ENCODE measurements at regions not wholly inside any gene's neighbourhood (a gene's known extent, or its start where the extent isn't known, plus 50 kb on each side); places are given as distances from the start of the nearest gene placed in this dataset.
A peak's percentile ranks its signal among the peaks of the same experiment; 100 is the strongest.

- no peak for TF ChIP-seq EZH2 (IDR thresholded peaks at IDR 0.05; ENCODE audit: insufficient read depth, low read length)
- no peak for TF ChIP-seq CTCF (IDR thresholded peaks at IDR 0.05; ENCODE audit: insufficient read depth, low read depth, low read length)
- H3K79me2 ChIP-seq (ENCODE audit: insufficient read depth, low read length) = no peaks in the 10 kb centered on the region
- no peaks in the 10 kb centered on the region for H3K36me3 Mint-ChIP-seq (ENCODE audit: low read depth, unreplicated experiment)
- H3K27ac Mint-ChIP-seq (ENCODE audit: unreplicated experiment) = no peak overlapping the region
- FAIRE-seq (no peak), DNase-seq (ENCODE audit: low read depth) (no peak)
- no peak overlapping the region for H3K4me2 ChIP-seq (ENCODE audit: low read length)
- H3K9ac ChIP-seq (ENCODE audit: low read length) = no peak overlapping the region
- peaks cover 3% of the 10 kb centered on the region for H3K9me3 Mint-ChIP-seq (ENCODE audit: unreplicated experiment)
- H3K27me3 ChIP-seq (ENCODE audit: insufficient read depth, low read length) = peaks cover 36% of the 10 kb centered on the region
- H3K4me3 ChIP-seq (ENCODE audit: insufficient read depth, low read depth, low read length) = no peak overlapping the region
- no peak overlapping the region for H3K27ac ChIP-seq (ENCODE audit: low read depth, low read length)
- peaks cover 21% of the 10 kb centered on the region for H3K27me3 Mint-ChIP-seq (ENCODE audit: low read depth, unreplicated experiment)
- H3K4me3 Mint-ChIP-seq (ENCODE audit: unreplicated experiment) = no peak overlapping the region
- H3K4me1 ChIP-seq (ENCODE audit: insufficient read depth, low read length) = no peaks in the 10 kb centered on the region
- no peaks in the 10 kb centered on the region for H4K20me1 ChIP-seq (ENCODE audit: insufficient read depth, low read length)
- H3K4me1 Mint-ChIP-seq (ENCODE audit: low read depth, unreplicated experiment) = peaks cover 19% of the 10 kb centered on the region
- H3K36me3 ChIP-seq (ENCODE audit: insufficient read depth, low read length) = no peaks in the 10 kb centered on the region
- H2AFZ ChIP-seq (ENCODE audit: low read depth, low read length) = no peak overlapping the region
- no peaks in the 10 kb centered on the region for H3K9me3 ChIP-seq (ENCODE audit: insufficient read depth, low read depth, low read length)
These were observed 66.1 kb upstream of the ZBTB40 start for GRCh38 chr1:22385537-22385936.

- H3K4me1 Mint-ChIP-seq (ENCODE audit: low read depth, unreplicated experiment) = peaks cover 19% of the 10 kb centered on the region
- H3K27me3 ChIP-seq (ENCODE audit: insufficient read depth, low read length) = peaks cover 36% of the 10 kb centered on the region
- DNase-seq (ENCODE audit: low read depth) (no peak), FAIRE-seq (no peak)
- no peak overlapping the region for H3K4me3 ChIP-seq (ENCODE audit: insufficient read depth, low read depth, low read length)
- H3K4me2 ChIP-seq (ENCODE audit: low read length) = no peak overlapping the region
- H3K4me1 ChIP-seq (ENCODE audit: insufficient read depth, low read length) = no peaks in the 10 kb centered on the region
- H3K36me3 Mint-ChIP-seq (ENCODE audit: low read depth, unreplicated experiment) = no peaks in the 10 kb centered on the region
- H3K9me3 Mint-ChIP-seq (ENCODE audit: unreplicated experiment) = peaks cover 3% of the 10 kb centered on the region
- H4K20me1 ChIP-seq (ENCODE audit: insufficient read depth, low read length) = no peaks in the 10 kb centered on the region
- H2AFZ ChIP-seq (ENCODE audit: low read depth, low read length) = no peak overlapping the region
- H3K9me3 ChIP-seq (ENCODE audit: insufficient read depth, low read depth, low read length) = no peaks in the 10 kb centered on the region
- no peak overlapping the region for H3K27ac ChIP-seq (ENCODE audit: low read depth, low read length)
- H3K9ac ChIP-seq (ENCODE audit: low read length) = no peak overlapping the region
- peaks cover 25% of the 10 kb centered on the region for H3K27me3 Mint-ChIP-seq (ENCODE audit: low read depth, unreplicated experiment)
- H3K27ac Mint-ChIP-seq (ENCODE audit: unreplicated experiment) = no peak overlapping the region
- H3K4me3 Mint-ChIP-seq (ENCODE audit: unreplicated experiment) = no peak overlapping the region
- TF ChIP-seq CTCF (IDR thresholded peaks at IDR 0.05; ENCODE audit: insufficient read depth, low read depth, low read length) (no peak), EZH2 (IDR thresholded peaks at IDR 0.05; ENCODE audit: insufficient read depth, low read length) (no peak)
- H3K79me2 ChIP-seq (ENCODE audit: insufficient read depth, low read length) = no peaks in the 10 kb centered on the region
- H3K36me3 ChIP-seq (ENCODE audit: insufficient read depth, low read length) = no peaks in the 10 kb centered on the region
These were observed 64.9 kb upstream of the ZBTB40 start for GRCh38 chr1:22386774-22387173.

- Histone ChIP-seq H3K27me3 (ENCODE audit: insufficient read depth, low read length) (peaks cover 27% of the 10 kb centered on the region), H3K4me1 (ENCODE audit: insufficient read depth, low read length) (no peaks in the 10 kb centered on the region), H3K36me3 (ENCODE audit: insufficient read depth, low read length) (no peaks in the 10 kb centered on the region), H3K27ac (ENCODE audit: low read depth, low read length) (no peak overlapping the region), H4K20me1 (ENCODE audit: insufficient read depth, low read length) (no peaks in the 10 kb centered on the region), H2AFZ (ENCODE audit: low read depth, low read length) (no peak overlapping the region), H3K79me2 (ENCODE audit: insufficient read depth, low read length) (no peaks in the 10 kb centered on the region), H3K9ac (ENCODE audit: low read length) (no peak overlapping the region), H3K9me3 (ENCODE audit: insufficient read depth, low read depth, low read length) (no peaks in the 10 kb centered on the region), H3K4me2 (ENCODE audit: low read length) (no peak overlapping the region), H3K4me3 (ENCODE audit: insufficient read depth, low read depth, low read length) (no peak overlapping the region)
- Mint-ChIP-seq H3K27ac (ENCODE audit: unreplicated experiment) (peak overlapping the region; percentile 45), H3K4me1 (ENCODE audit: low read depth, unreplicated experiment) (peaks cover 19% of the 10 kb centered on the region), H3K4me3 (ENCODE audit: unreplicated experiment) (no peak overlapping the region), H3K27me3 (ENCODE audit: low read depth, unreplicated experiment) (peaks cover 28% of the 10 kb centered on the region), H3K36me3 (ENCODE audit: low read depth, unreplicated experiment) (no peaks in the 10 kb centered on the region), H3K9me3 (ENCODE audit: unreplicated experiment) (peaks cover 3% of the 10 kb centered on the region)
- FAIRE-seq (peak; percentile 37), DNase-seq (ENCODE audit: low read depth) (no peak)
- TF ChIP-seq EZH2 (IDR thresholded peaks at IDR 0.05; ENCODE audit: insufficient read depth, low read length) (no peak), CTCF (IDR thresholded peaks at IDR 0.05; ENCODE audit: insufficient read depth, low read depth, low read length) (no peak)
These were observed 63.6 kb upstream of the ZBTB40 start for GRCh38 chr1:22387919-22388580.
